ENCODE measurements at regions not wholly inside any gene's neighbourhood (a gene's known extent, or its start where the extent isn't known, plus 50 kb on each side); places are given as distances from the start of the nearest gene placed in this dataset.

DNA sequence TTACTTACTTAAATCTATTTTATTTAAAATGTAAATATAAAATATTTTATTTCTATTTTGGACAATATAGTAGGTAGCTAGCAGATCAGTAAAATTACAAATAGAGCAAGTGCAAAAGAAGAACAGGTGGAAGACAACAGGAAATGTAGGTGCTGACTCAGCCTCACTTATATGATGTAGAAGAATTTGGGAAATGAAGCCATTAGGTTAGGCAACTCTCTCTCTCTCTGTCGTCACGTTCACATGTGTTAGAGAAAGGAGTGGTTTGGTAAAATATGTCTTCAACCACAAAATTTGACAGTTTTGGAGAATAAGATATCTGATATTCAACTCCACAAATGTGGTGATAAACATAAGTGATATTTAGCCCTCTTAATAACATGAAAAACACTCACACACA lies 532.5 kb upstream of the KCNMB2 start:
- peak; percentile 26 for DNase-seq
- intact Hi-C loops (cut with micrococcal nuclease), result loop anchor here (1.0 to 10.0 kb wide), 8 partner anchors 8 to 946 kb away; no protein-coding TSS in a partner anchor
- Mint-ChIP-seq H3K4me1 (ENCODE audit: low read depth) (peaks cover 60% of the 10 kb centered on the region), H3K27ac (no peak overlapping the region), H3K36me3 (ENCODE audit: low read depth) (peaks cover 20% of the 10 kb centered on the region), H3K27me3 (ENCODE audit: low read depth) (no peaks in the 10 kb centered on the region), H3K4me3 (no peak overlapping the region), H3K9me3 (peaks cover 14% of the 10 kb centered on the region)
- CTCF ChIA-PET, result no interaction called here

- no peak for DNase-seq
- Mint-ChIP-seq H3K27ac (no peak overlapping the region), H3K4me3 (no peak overlapping the region), H3K4me1 (ENCODE audit: low read depth) (peaks cover 60% of the 10 kb centered on the region), H3K36me3 (ENCODE audit: low read depth) (peaks cover 11% of the 10 kb centered on the region), H3K27me3 (ENCODE audit: low read depth) (no peaks in the 10 kb centered on the region), H3K9me3 (peaks cover 4% of the 10 kb centered on the region)
- CTCF ChIA-PET, result no interaction called here
- intact Hi-C loops (cut with micrococcal nuclease), result loop anchor here (10.0 kb wide), 1 partner anchor 651 kb away; no protein-coding TSS in a partner anchor
Measured at GRCh38 chr3:178005961-178006360, 530.3 kb upstream of the KCNMB2 start.

DNA sequence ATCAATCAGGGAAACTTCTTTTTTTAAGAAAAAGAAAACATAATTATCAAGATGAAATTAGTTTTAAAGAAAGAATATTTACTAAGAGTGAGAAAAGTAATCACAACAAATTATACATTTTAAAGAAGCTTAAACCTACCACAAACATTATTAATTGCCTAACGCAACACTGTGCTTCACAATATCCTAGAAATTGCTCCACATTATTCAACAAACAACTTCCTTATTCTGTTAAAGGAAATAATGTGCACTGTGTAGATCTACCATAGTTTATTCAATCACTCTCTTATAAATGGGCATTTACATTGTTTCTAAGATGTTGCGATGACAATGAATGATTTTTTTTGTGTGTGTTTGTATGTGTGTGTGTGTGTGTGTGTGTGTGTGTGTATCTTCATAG lies 525.9 kb upstream of the KCNMB2 start:
- Mint-ChIP-seq H3K36me3 (ENCODE audit: low read depth) (peaks cover 2% of the 10 kb centered on the region), H3K9me3 (no peaks in the 10 kb centered on the region), H3K27ac (no peak overlapping the region), H3K4me3 (no peak overlapping the region), H3K27me3 (ENCODE audit: low read depth) (no peaks in the 10 kb centered on the region), H3K4me1 (ENCODE audit: low read depth) (peaks cover 21% of the 10 kb centered on the region)
- intact Hi-C loops (cut with micrococcal nuclease), result no loop called here
- CTCF ChIA-PET, result no interaction called here
- DNase-seq, result no peak

DNA sequence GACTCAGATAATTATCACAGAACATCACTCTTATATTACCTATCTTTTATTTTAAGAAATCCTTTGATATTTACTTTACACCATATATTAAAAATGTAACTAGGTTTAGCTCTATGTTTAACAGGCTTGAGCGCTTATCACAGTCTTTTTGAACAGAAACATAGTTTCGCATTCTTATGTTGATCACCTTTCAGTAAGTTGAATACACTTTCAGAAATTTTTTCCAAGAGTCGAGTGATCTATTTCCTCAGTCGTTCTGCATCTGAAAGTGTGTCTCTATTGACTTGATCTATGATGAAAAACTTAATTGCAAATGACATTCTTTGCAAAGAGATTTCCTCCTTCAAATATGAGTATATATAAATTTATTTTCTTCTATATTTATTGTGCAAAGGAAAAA lies 516.6 kb upstream of the KCNMB2 start:
- Mint-ChIP-seq H3K4me3 (no peak overlapping the region), H3K4me1 (ENCODE audit: low read depth) (no peaks in the 10 kb centered on the region), H3K9me3 (no peaks in the 10 kb centered on the region), H3K36me3 (ENCODE audit: low read depth) (no peaks in the 10 kb centered on the region), H3K27me3 (ENCODE audit: low read depth) (no peaks in the 10 kb centered on the region), H3K27ac (no peak overlapping the region)
- intact Hi-C loops (cut with micrococcal nuclease), result no loop called here
- CTCF ChIA-PET, result no interaction called here
- no peak for DNase-seq

- Mint-ChIP-seq H3K27ac (no peak overlapping the region), H3K27me3 (ENCODE audit: low read depth) (no peaks in the 10 kb centered on the region), H3K36me3 (ENCODE audit: low read depth) (no peaks in the 10 kb centered on the region), H3K4me3 (no peak overlapping the region), H3K4me1 (ENCODE audit: low read depth) (no peaks in the 10 kb centered on the region), H3K9me3 (no peaks in the 10 kb centered on the region)
- CTCF ChIA-PET, result no interaction called here
- intact Hi-C loops (cut with micrococcal nuclease), result no loop called here
- DNase-seq, result no peak
Measured at GRCh38 chr3:178022599-178022998, 513.6 kb upstream of the KCNMB2 start.

- no peak overlapping the region for H3K27ac Mint-ChIP-seq
Measured at GRCh38 chr3:178028933-178029332, 507.3 kb upstream of the KCNMB2 start.

GRCh38 chr3:178036451-178037144 lies 499.6 kb upstream of the KCNMB2 start:
- CTCF ChIA-PET, result no interaction called here
- intact Hi-C loops (cut with micrococcal nuclease), result no loop called here
- no peak for DNase-seq
- H3K27ac Mint-ChIP-seq, result no peak overlapping the region
- H3K36me3 Mint-ChIP-seq (ENCODE audit: low read depth), result no peaks in the 10 kb centered on the region
- H3K4me3 Mint-ChIP-seq, result no peak overlapping the region
- peaks cover 2% of the 10 kb centered on the region for H3K9me3 Mint-ChIP-seq
- H3K4me1 Mint-ChIP-seq (ENCODE audit: low read depth), result no peaks in the 10 kb centered on the region
- no peaks in the 10 kb centered on the region for H3K27me3 Mint-ChIP-seq (ENCODE audit: low read depth)

More at GRCh38 chr3:178028933-178029332, 507.3 kb upstream of the KCNMB2 start:
- no peaks in the 10 kb centered on the region for H3K4me1 Mint-ChIP-seq (ENCODE audit: low read depth)
- H3K27me3 Mint-ChIP-seq (ENCODE audit: low read depth), result no peaks in the 10 kb centered on the region
- no peak for DNase-seq
- H3K9me3 Mint-ChIP-seq, result no peaks in the 10 kb centered on the region
- intact Hi-C loops (cut with micrococcal nuclease), result no loop called here
- H3K36me3 Mint-ChIP-seq (ENCODE audit: low read depth), result no peaks in the 10 kb centered on the region
- H3K4me3 Mint-ChIP-seq, result no peak overlapping the region
- CTCF ChIA-PET, result no interaction called here

- CTCF ChIA-PET, result interaction anchor here (0.5 kb wide), 1 partner anchor 1011 kb away, joined by 4 read pairs; no protein-coding TSS in a partner anchor
- DNase-seq, result no peak
- Mint-ChIP-seq H3K36me3 (ENCODE audit: low read depth) (no peaks in the 10 kb centered on the region), H3K4me3 (no peak overlapping the region), H3K9me3 (no peaks in the 10 kb centered on the region), H3K4me1 (ENCODE audit: low read depth) (no peaks in the 10 kb centered on the region), H3K27ac (no peak overlapping the region), H3K27me3 (ENCODE audit: low read depth) (no peaks in the 10 kb centered on the region)
- intact Hi-C loops (cut with micrococcal nuclease), result no loop called here
Measured at GRCh38 chr3:178041931-178042330, 494.3 kb upstream of the KCNMB2 start.

DNA sequence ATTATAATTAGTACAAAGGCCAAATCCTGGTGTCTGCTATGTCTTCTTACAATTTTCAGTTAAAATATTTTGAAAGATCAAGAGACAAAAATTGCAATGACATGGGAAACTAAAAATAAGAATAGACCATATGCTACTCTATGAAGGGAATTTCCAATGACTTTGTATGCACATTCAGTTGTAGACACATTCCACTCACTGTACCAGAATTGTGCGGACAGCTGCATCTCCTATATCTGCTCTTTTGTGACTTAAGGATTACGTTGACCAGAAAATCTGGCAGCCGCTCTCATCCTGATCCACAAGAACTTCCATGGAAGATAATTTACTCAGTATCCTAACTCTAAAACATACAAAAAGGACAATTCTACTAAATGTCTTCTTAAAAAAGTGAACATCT lies 493.9 kb upstream of the KCNMB2 start:
- CTCF ChIA-PET, result interaction anchor here (0.5 kb wide), 1 partner anchor 1011 kb away, joined by 4 read pairs; no protein-coding TSS in a partner anchor
- H3K27me3 Mint-ChIP-seq (ENCODE audit: low read depth), result no peaks in the 10 kb centered on the region
- no peak overlapping the region for H3K4me3 Mint-ChIP-seq
- H3K27ac Mint-ChIP-seq, result no peak overlapping the region
- H3K9me3 Mint-ChIP-seq, result no peaks in the 10 kb centered on the region
- no peak for DNase-seq
- H3K36me3 Mint-ChIP-seq (ENCODE audit: low read depth), result no peaks in the 10 kb centered on the region
- intact Hi-C loops (cut with micrococcal nuclease), result no loop called here
- H3K4me1 Mint-ChIP-seq (ENCODE audit: low read depth), result no peaks in the 10 kb centered on the region

DNA sequence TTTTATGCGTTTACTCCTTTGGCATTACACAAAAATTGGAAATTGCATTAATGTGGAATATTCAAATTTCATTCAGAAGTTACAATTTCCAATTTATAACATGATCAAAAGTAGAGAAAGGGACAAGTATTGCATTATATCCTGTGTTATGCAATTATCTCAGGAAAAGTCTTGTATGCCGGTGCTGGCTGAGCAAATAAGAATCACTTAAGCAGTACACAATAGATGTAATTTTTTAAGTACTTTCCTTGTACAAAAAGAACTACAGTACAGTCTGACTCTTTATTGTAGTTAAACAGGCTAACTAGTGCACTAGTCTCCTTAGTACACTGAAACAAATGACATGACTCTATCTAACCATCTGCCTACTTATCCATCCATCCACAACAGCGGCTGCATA lies 493.2 kb upstream of the KCNMB2 start:
- Mint-ChIP-seq H3K27me3 (ENCODE audit: low read depth) (no peaks in the 10 kb centered on the region), H3K9me3 (no peaks in the 10 kb centered on the region), H3K4me3 (no peak overlapping the region), H3K4me1 (ENCODE audit: low read depth) (no peaks in the 10 kb centered on the region), H3K36me3 (ENCODE audit: low read depth) (no peaks in the 10 kb centered on the region), H3K27ac (no peak overlapping the region)
- DNase-seq, result no peak
- intact Hi-C loops (cut with micrococcal nuclease), result no loop called here
- CTCF ChIA-PET, result no interaction called here

- H3K4me3 Mint-ChIP-seq, result no peak overlapping the region
- CTCF ChIA-PET, result no interaction called here
- intact Hi-C loops (cut with micrococcal nuclease), result no loop called here
- no peak overlapping the region for H3K27ac Mint-ChIP-seq
- no peaks in the 10 kb centered on the region for H3K36me3 Mint-ChIP-seq (ENCODE audit: low read depth)
- no peaks in the 10 kb centered on the region for H3K27me3 Mint-ChIP-seq (ENCODE audit: low read depth)
- no peaks in the 10 kb centered on the region for H3K9me3 Mint-ChIP-seq
- no peak for DNase-seq
- H3K4me1 Mint-ChIP-seq (ENCODE audit: low read depth), result no peaks in the 10 kb centered on the region
Measured at GRCh38 chr3:178044320-178044719, 491.9 kb upstream of the KCNMB2 start.

GRCh38 chr3:178047496-178047895 lies 488.7 kb upstream of the KCNMB2 start:
- intact Hi-C loops (cut with micrococcal nuclease), result no loop called here
- H3K4me3 Mint-ChIP-seq, result no peak overlapping the region
- no peaks in the 10 kb centered on the region for H3K9me3 Mint-ChIP-seq
- no peak overlapping the region for H3K27ac Mint-ChIP-seq
- CTCF ChIA-PET, result no interaction called here
- H3K4me1 Mint-ChIP-seq (ENCODE audit: low read depth), result no peaks in the 10 kb centered on the region
- no peaks in the 10 kb centered on the region for H3K36me3 Mint-ChIP-seq (ENCODE audit: low read depth)
- no peaks in the 10 kb centered on the region for H3K27me3 Mint-ChIP-seq (ENCODE audit: low read depth)
- DNase-seq, result no peak

DNA sequence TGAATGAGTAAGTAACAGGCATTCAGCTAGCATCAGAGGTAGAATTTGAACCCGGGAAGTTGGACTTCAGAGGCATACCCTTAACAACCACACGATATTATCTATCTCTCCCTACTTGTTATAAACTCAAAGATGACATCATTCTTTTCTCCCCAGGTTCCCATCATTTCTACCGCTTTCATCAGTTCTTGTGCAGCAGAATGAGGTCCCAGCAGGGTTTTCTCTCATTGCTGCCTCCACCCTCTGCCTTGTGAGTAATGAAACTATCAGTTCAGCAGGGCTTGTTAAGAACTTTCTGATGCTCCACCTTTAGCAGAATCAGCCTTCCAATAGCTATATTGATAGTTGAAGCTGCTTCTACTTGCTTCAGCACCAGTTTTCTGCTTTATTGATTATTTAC lies 487.5 kb upstream of the KCNMB2 start:
- intact Hi-C loops (cut with micrococcal nuclease), result no loop called here
- DNase-seq, result no peak
- H3K36me3 Mint-ChIP-seq (ENCODE audit: low read depth), result no peaks in the 10 kb centered on the region
- CTCF ChIA-PET, result no interaction called here
- no peaks in the 10 kb centered on the region for H3K27me3 Mint-ChIP-seq (ENCODE audit: low read depth)
- no peaks in the 10 kb centered on the region for H3K4me1 Mint-ChIP-seq (ENCODE audit: low read depth)
- no peak overlapping the region for H3K27ac Mint-ChIP-seq
- H3K4me3 Mint-ChIP-seq, result no peak overlapping the region
- H3K9me3 Mint-ChIP-seq, result no peaks in the 10 kb centered on the region
